MM.1S (cell line): ENCODE measurements at regions not wholly inside any gene's neighbourhood (a gene's known extent, or its start where the extent isn't known, plus 50 kb on each side); places are given as distances from the start of the nearest gene placed in this dataset.

Experiments
- DNase-seq: peaks from one replicate; pipeline ENCODE4 v3.0.0-alpha.2; 2015
- H2AFZ ChIP-seq: fragments of 300-600 bp; sonication (generic); 2 replicates; pipeline ENCODE4 v1.6.0; 2016; ENCODE audit warnings: antibody characterized with exemption, low read length
- H3F3A ChIP-seq: fragments of 300-600 bp; sonication (generic); 2 replicates; pipeline ENCODE4 v1.6.1; 2016; ENCODE audit warnings: mild to moderate bottlenecking, antibody characterized with exemption, low read length, moderate library complexity, mixed read lengths; ENCODE audit not compliant: insufficient read depth
- H3K27ac ChIP-seq: fragments of 300-600 bp; sonication (generic); 2 replicates; pipeline ENCODE4 v1.5.1; 2016; ENCODE audit warnings: mild to moderate bottlenecking, low read length
- H3K27me3 ChIP-seq: fragments of 300-600 bp; sonication (generic); replicated peaks from 2 replicates; pipeline ENCODE4 v1.6.0; 2016; ENCODE audit warnings: low read length; ENCODE audit not compliant: insufficient read depth
- H3K36me3 ChIP-seq: fragments of 300-600 bp; sonication (generic); replicated peaks from 2 replicates; pipeline ENCODE4 v1.6.1; 2016; ENCODE audit warnings: mild to moderate bottlenecking, low read length, mixed read lengths; ENCODE audit not compliant: insufficient read depth
- H3K4me1 ChIP-seq: fragments of 300-600 bp; sonication (generic); 2 replicates; pipeline ENCODE4 v1.6.1; 2016; ENCODE audit warnings: low read length, mixed read lengths
- H3K4me2 ChIP-seq: fragments of 300-600 bp; sonication (generic); 2 replicates; pipeline ENCODE4 v1.6.0; 2016; ENCODE audit warnings: low read depth, low read length
- H3K4me3 ChIP-seq: fragments of 300-600 bp; sonication (generic); 2 replicates; pipeline ENCODE4 v1.5.1; 2016; ENCODE audit warnings: low read length, mixed read lengths
- H3K79me2 ChIP-seq: fragments of 300-600 bp; sonication (generic); 2 replicates; pipeline ENCODE4 v1.6.1; 2016; ENCODE audit warnings: mixed run types, low read length, mixed read lengths
- H3K9ac ChIP-seq: fragments of 300-600 bp; sonication (generic); 2 replicates; pipeline ENCODE4 v1.6.1; 2016; ENCODE audit warnings: low read length, mixed read lengths
- H3K9me2 ChIP-seq: fragments of 300-600 bp; sonication (generic); replicated peaks from 2 replicates; pipeline ENCODE4 v1.6.1; 2016; ENCODE audit warnings: mild to moderate bottlenecking, low read length, mixed read lengths; ENCODE audit not compliant: insufficient read depth
- H3K9me3 ChIP-seq: fragments of 300-600 bp; sonication (generic); replicated peaks from 2 replicates; pipeline ENCODE4 v1.6.1; 2016; ENCODE audit warnings: mild to moderate bottlenecking, low read length, mixed read lengths; ENCODE audit not compliant: insufficient read depth
- H4K20me1 ChIP-seq: fragments of 300-600 bp; sonication (generic); 2 replicates; pipeline ENCODE4 v1.6.1; 2016; ENCODE audit warnings: mild to moderate bottlenecking, low read length, moderate library complexity, mixed read lengths; ENCODE audit not compliant: insufficient read depth
- CTCF ChIP-seq: fragments of 300-600 bp; sonication (generic); IDR thresholded peaks from 2 replicates; pipeline ENCODE4 v1.5.1; 2016; ENCODE audit warnings: antibody characterized with exemption, low read length, mixed read lengths
- EZH2 ChIP-seq: fragments of 300-600 bp; sonication (generic); optimal IDR thresholded peaks from 2 replicates; pipeline ENCODE3; 2017; ENCODE audit warnings: low read depth, mild to moderate bottlenecking, antibody characterized with exemption, low read length, mixed read lengths
- EZH2phosphoT487 ChIP-seq: fragments of 300-600 bp; sonication (generic); IDR thresholded peaks from 2 replicates; pipeline ENCODE4 v1.6.1; 2018; ENCODE audit warnings: antibody characterized with exemption, low read length

GRCh38 chr6:104253236-104253635, 606.5 kb downstream of the HACE1 start:
- H4K20me1 ChIP-seq, result no peaks in the 10 kb centered on the region
- H3K27ac ChIP-seq, result no peak overlapping the region
- no peaks in the 10 kb centered on the region for H3F3A ChIP-seq
- H3K4me3 ChIP-seq, result no peak overlapping the region
- no peaks in the 10 kb centered on the region for H3K36me3 ChIP-seq
- H3K79me2 ChIP-seq, result no peaks in the 10 kb centered on the region
- no peaks in the 10 kb centered on the region for H3K27me3 ChIP-seq
- H3K4me2 ChIP-seq, result no peak overlapping the region
- no peaks in the 10 kb centered on the region for H3K9me2 ChIP-seq
- no peaks in the 10 kb centered on the region for H3K9me3 ChIP-seq
- H2AFZ ChIP-seq, result no peak overlapping the region
- no peaks in the 10 kb centered on the region for H3K4me1 ChIP-seq
- no peak overlapping the region for H3K9ac ChIP-seq
- TF ChIP-seq EZH2phosphoT487, result no peak
- DNase-seq, result no peak

GRCh38 chr6:104252276-104252675, 607.4 kb downstream of the HACE1 start:
- TF ChIP-seq CTCF, result no peak
- TF ChIP-seq EZH2, result no peak
- TF ChIP-seq EZH2phosphoT487, result no peak
- Histone ChIP-seq H2AFZ (no peak overlapping the region), H3K4me3 (no peak overlapping the region)

GRCh38 chr6:104251651-104252050, 608.1 kb downstream of the HACE1 start:
- Histone ChIP-seq H3K4me2 (no peak overlapping the region), H3K9me2 (no peaks in the 10 kb centered on the region), H3K4me1 (no peaks in the 10 kb centered on the region), H3K27me3 (no peaks in the 10 kb centered on the region), H2AFZ (no peak overlapping the region), H3K27ac (no peak overlapping the region), H3K9ac (no peak overlapping the region), H3K36me3 (no peaks in the 10 kb centered on the region), H3K79me2 (no peaks in the 10 kb centered on the region), H4K20me1 (no peaks in the 10 kb centered on the region), H3K4me3 (no peak overlapping the region), H3F3A (no peaks in the 10 kb centered on the region), H3K9me3 (no peaks in the 10 kb centered on the region)
- TF ChIP-seq EZH2, result no peak
- no peak for TF ChIP-seq EZH2phosphoT487
- TF ChIP-seq CTCF, result no peak
- no peak for DNase-seq

More at GRCh38 chr6:104252276-104252675, 607.4 kb downstream of the HACE1 start:
- no peaks in the 10 kb centered on the region for H3K36me3 ChIP-seq
- H3K79me2 ChIP-seq, result no peaks in the 10 kb centered on the region
- H3K9me2 ChIP-seq, result no peaks in the 10 kb centered on the region
- DNase-seq, result no peak
- H3K4me2 ChIP-seq, result no peak overlapping the region
- no peak overlapping the region for H3K27ac ChIP-seq
- no peaks in the 10 kb centered on the region for H3K9me3 ChIP-seq
- no peaks in the 10 kb centered on the region for H3K27me3 ChIP-seq
- no peak overlapping the region for H3K9ac ChIP-seq
- H4K20me1 ChIP-seq, result no peaks in the 10 kb centered on the region
- no peaks in the 10 kb centered on the region for H3F3A ChIP-seq
- H3K4me1 ChIP-seq, result no peaks in the 10 kb centered on the region

GRCh38 chr6:104240865-104241264, 618.9 kb downstream of the HACE1 start:
- no peaks in the 10 kb centered on the region for H3K9me2 ChIP-seq
- no peak overlapping the region for H3K4me2 ChIP-seq
- TF ChIP-seq CTCF (no peak), EZH2phosphoT487 (no peak), EZH2 (no peak)
- H3K27ac ChIP-seq, result no peak overlapping the region
- H3K79me2 ChIP-seq, result no peaks in the 10 kb centered on the region
- no peaks in the 10 kb centered on the region for H3K4me1 ChIP-seq
- no peak overlapping the region for H3K4me3 ChIP-seq
- no peak overlapping the region for H2AFZ ChIP-seq
- no peak overlapping the region for H3K9ac ChIP-seq
- H3K36me3 ChIP-seq, result no peaks in the 10 kb centered on the region
- no peak for DNase-seq
- H3F3A ChIP-seq, result no peaks in the 10 kb centered on the region
- no peaks in the 10 kb centered on the region for H3K9me3 ChIP-seq
- H4K20me1 ChIP-seq, result no peaks in the 10 kb centered on the region
- no peaks in the 10 kb centered on the region for H3K27me3 ChIP-seq
